ENCODE measurements at regions not wholly inside any gene's neighbourhood (a gene's known extent, or its start where the extent isn't known, plus 50 kb on each side); places are given as distances from the start of the nearest gene placed in this dataset.

GRCh38 chr5:94086194-94086593 lies 344.8 kb upstream of the POU5F2 start:
- Histone ChIP-seq H3K27me3 (ENCODE audit: insufficient read depth, low read length) (no peaks in the 10 kb centered on the region), H3T11ph (ENCODE audit: low read length) (no peak overlapping the region), H4K8ac (replicated peaks; ENCODE audit: insufficient read length, low read depth, low read length) (no peak overlapping the region), H3K18ac (ENCODE audit: insufficient read length, low read depth, low read length) (no peak overlapping the region), H3K9me3 (ENCODE audit: control insufficient read depth, low read depth, low read length) (no peaks in the 10 kb centered on the region), H3K79me1 (ENCODE audit: insufficient read depth, low read depth, low read length, poor library complexity, severe bottlenecking) (no peaks in the 10 kb centered on the region), H3K23ac (ENCODE audit: insufficient read length, low read depth, low read length) (no peak overlapping the region), H3K56ac (ENCODE audit: insufficient read length, low read depth, low read length) (no peak overlapping the region), H3K4me1 (ENCODE audit: insufficient read depth, low read length) (no peaks in the 10 kb centered on the region), H2AK5ac (ENCODE audit: insufficient read length, low read length) (no peak overlapping the region), H2BK12ac (ENCODE audit: insufficient read length, low read depth, low read length) (no peak overlapping the region), H3K27ac (ENCODE audit: insufficient read length, low read depth, low read length) (no peak overlapping the region), H2BK120ac (ENCODE audit: low read depth, low read length, poor library complexity, severe bottlenecking) (no peak overlapping the region), H4K91ac (ENCODE audit: insufficient read length, low read depth, low read length) (no peak overlapping the region), H2BK5ac (ENCODE audit: insufficient read length, low read length) (no peak overlapping the region), H2BK20ac (ENCODE audit: low read depth, low read length, poor library complexity, severe bottlenecking) (no peak overlapping the region), H4K20me1 (ENCODE audit: control insufficient read depth, insufficient read depth, insufficient read length) (no peaks in the 10 kb centered on the region), H4K5ac (ENCODE audit: insufficient read length, low read depth, low read length) (no peak overlapping the region), H3K9ac (ENCODE audit: extremely low read depth, insufficient read length, low read length) (no peak overlapping the region), H3K4me2 (ENCODE audit: insufficient read depth, insufficient read length, low read length) (no peak overlapping the region), H2AFZ (ENCODE audit: low read length) (no peak overlapping the region), H3K4ac (ENCODE audit: low read depth, low read length) (no peak overlapping the region), H2BK15ac (ENCODE audit: low read depth, low read length) (no peak overlapping the region), H3K23me2 (ENCODE audit: insufficient read length, low read depth, low read length, poor library complexity, severe bottlenecking) (no peaks in the 10 kb centered on the region), H3K14ac (ENCODE audit: insufficient read depth, low read length) (no peak overlapping the region), H3K79me2 (ENCODE audit: insufficient read depth, low read length) (no peaks in the 10 kb centered on the region)
- Mint-ChIP-seq H3K27ac (no peak overlapping the region), H3K4me3 (no peak overlapping the region), H3K9me3 (no peaks in the 10 kb centered on the region; a peak in 2 of 5 replicates), H3K4me1 (no peaks in the 10 kb centered on the region), H3K27me3 (ENCODE audit: low read depth) (no peaks in the 10 kb centered on the region), H3K36me3 (ENCODE audit: insufficient read depth in 1 of 3, low read depth in 3 of 3) (no peaks in the 10 kb centered on the region; a peak in 1 of 7 replicates)
- TF ChIP-seq CTCF (conservative IDR thresholded peaks at IDR 0.05): no peak
- no CpG with 5 or more reads among the region's 2 CpGs for WGBS (ENCODE audit: extremely low coverage, insufficient read length, low lambda C conversion rate)
- DNase-seq: no peak

All from H9 (cell line).